HepG2 (cell line): ENCODE measurements at regions not wholly inside any gene's neighbourhood (a gene's known extent, or its start where the extent isn't known, plus 50 kb on each side); places are given as distances from the start of the nearest gene placed in this dataset.

ENCODE experiments used
- ATAC-seq: fragments of 200-7000 bp; cut with Tn5 transposase; 3 replicates; pipeline ENCODE4 v1.9.1; 2020; ENCODE audit warnings: mild to moderate bottlenecking, moderate library complexity
- BruUV-seq: library from RNA; stranded (reverse); fragments of 400-500 nt; replicated peaks from 2 replicates; lab custom pipeline; 2021; lab: Mats Ljungman, UMichigan
- CTCF ChIA-PET: fragments of 300-600 bp; formaldehyde crosslinking; extraction: SDS; loops from one replicate; lab custom pipeline; 2021; ENCODE audit warnings: low total read pairs, inconsistent platforms, low intra/inter-chr PET ratio; lab: Yijun Ruan, JAX
- POLR2A ChIA-PET: fragments of 350-600 bp; sonication (Branson Sonifier 250); formaldehyde crosslinking; loops from one replicate; lab custom pipeline; 2020; ENCODE audit warnings: antibody characterized with exemption, inconsistent platforms; lab: Yijun Ruan, JAX
- DNase-seq: peaks from one replicate; pipeline ENCODE4 v3.0.0-alpha.2; 2015; ENCODE audit warnings: low spot score
- FAIRE-seq: peaks from 3 replicates; lab custom pipeline; 2011; peaks lifted over from hg19 to GRCh38; lab: Jason Lieb, UNC
- H2AFZ ChIP-seq: one replicate; pipeline ENCODE4 v1.6.1; 2011; ENCODE audit warnings: low read length, inconsistent platforms
- H3K27ac ChIP-seq: fragments of 300-600 bp; 3 replicates; pipeline ENCODE4 v1.8.0; 2011; ENCODE audit warnings: mixed run types, mild to moderate bottlenecking, mixed read lengths, low read length, inconsistent platforms; ENCODE audit not compliant: insufficient read depth; ENCODE audit errors: extremely low read length
- H3K27me3 ChIP-seq, 2 experiments: fragments of 200-600 bp in 1 of 2; 2 replicates in 1 of 2; 3 replicates in 1 of 2; pipeline versions ENCODE4 v1.6.0 to v1.8.0; 2011; ENCODE audit warnings: low read length in 2 of 2, mild to moderate bottlenecking in 2 of 2, moderate library complexity in 2 of 2, inconsistent platforms in 1 of 2; ENCODE audit not compliant: insufficient read depth in 2 of 2, control insufficient read depth in 1 of 2
- H3K36me3 ChIP-seq, 2 experiments: fragments of 200-600 bp in 1 of 2; replicated peaks in 1 of 2; 2 replicates in 1 of 2; 3 replicates in 1 of 2; pipeline versions ENCODE4 v1.5.1 to v1.8.0; 2011; ENCODE audit warnings: low read length in 2 of 2, inconsistent platforms in 1 of 2; ENCODE audit not compliant: insufficient read depth in 2 of 2, control insufficient read depth in 1 of 2
- H3K4me1 ChIP-seq: 2 replicates; pipeline ENCODE4 v1.5.1; 2012; ENCODE audit warnings: low read length, inconsistent platforms; ENCODE audit not compliant: insufficient read depth
- H3K4me2 ChIP-seq: 2 replicates; pipeline ENCODE4 v1.6.0; 2011; ENCODE audit warnings: low read depth, low read length, inconsistent platforms
- H3K4me3 ChIP-seq, 3 experiments: fragments of 200-600 bp in 1 of 3; sonication (generic), shearing (Covaris generic) in 1 of 3; replicated peaks in 1 of 3; 2 replicates each; pipeline ENCODE4 v1.5.1; 2011 to 2016; ENCODE audit warnings: low read length in 3 of 3, inconsistent platforms in 2 of 3, low read depth in 2 of 3, mild to moderate bottlenecking in 2 of 3, control low read depth in 1 of 3, mixed read lengths in 1 of 3; ENCODE audit not compliant: insufficient read depth in 1 of 3
- H3K79me2 ChIP-seq: one replicate; pipeline ENCODE4 v1.6.1; 2011; ENCODE audit warnings: low read length, inconsistent platforms; ENCODE audit not compliant: insufficient read depth
- H3K9ac ChIP-seq: 2 replicates; pipeline ENCODE4 v1.6.0; 2011; ENCODE audit warnings: mild to moderate bottlenecking, low read depth, low read length, inconsistent platforms; ENCODE audit not compliant: insufficient read depth
- H3K9me3 ChIP-seq: 2 replicates; pipeline ENCODE4 v1.5.1; 2012; ENCODE audit warnings: mild to moderate bottlenecking, low read length
- H4K20me1 ChIP-seq: 2 replicates; pipeline ENCODE4 v1.6.0; 2011; ENCODE audit warnings: inconsistent platforms, mild to moderate bottlenecking, low read length, moderate library complexity; ENCODE audit not compliant: insufficient read depth
- ATF3 ChIP-seq: sonication (generic); formaldehyde crosslinking; IDR thresholded peaks from 2 replicates; pipeline ENCODE4 v1.4.0; 2020; ENCODE audit warnings: missing genetic modification reagents
- BCL6 ChIP-seq: IDR thresholded peaks from 2 replicates; pipeline ENCODE4 v1.6.1; 2016; ENCODE audit warnings: missing genetic modification reagents, missing compliant biosample characterization
- JUND ChIP-seq: sonication (generic); formaldehyde crosslinking; IDR thresholded peaks from 2 replicates; pipeline ENCODE4 v1.8.0; 2022; ENCODE audit warnings: mild to moderate bottlenecking, missing genetic modification reagents
- NCOR1 ChIP-seq: fragments of 200-600 bp; sonication (generic); IDR thresholded peaks from 2 replicates; pipeline ENCODE4 v1.7.0; 2017; ENCODE audit warnings: antibody characterized with exemption, low read length, borderline replicate concordance
- NR3C1 ChIP-seq: sonication (generic); formaldehyde crosslinking; IDR thresholded peaks from 2 replicates; pipeline ENCODE4 v1.4.0; 2020; ENCODE audit warnings: missing genetic modification reagents
- SMAD9 ChIP-seq: sonication (generic); formaldehyde crosslinking; IDR thresholded peaks from 2 replicates; pipeline ENCODE4 v1.5.1; 2020; ENCODE audit warnings: mild to moderate bottlenecking, missing genetic modification reagents
- ZFP82 ChIP-seq: sonication (generic); formaldehyde crosslinking; IDR thresholded peaks from 2 replicates; pipeline ENCODE4 v1.5.1; 2020; ENCODE audit warnings: mild to moderate bottlenecking, missing genetic modification reagents, borderline replicate concordance
- ZNF446 ChIP-seq: sonication (generic); formaldehyde crosslinking; IDR thresholded peaks from 2 replicates; pipeline ENCODE4 v1.5.0; 2020; ENCODE audit warnings: mild to moderate bottlenecking, missing genetic modification reagents
- ZNF75D ChIP-seq: sonication (generic); formaldehyde crosslinking; IDR thresholded peaks from 2 replicates; pipeline ENCODE4 v1.8.1; 2023; ENCODE audit warnings: missing genetic modification reagents, mild to moderate bottlenecking, borderline replicate concordance
- ZSCAN29 ChIP-seq: sonication (generic); formaldehyde crosslinking; conservative IDR thresholded peaks from 2 replicates; pipeline ENCODE4 v1.4.0; 2020; ENCODE audit warnings: mild to moderate bottlenecking, missing genetic modification reagents
- ZZZ3 ChIP-seq: sonication (generic); formaldehyde crosslinking; IDR thresholded peaks from 2 replicates; pipeline ENCODE4 v1.4.0; 2020; ENCODE audit warnings: missing genetic modification reagents, mild to moderate bottlenecking, borderline replicate concordance
- whole genome bisulfite sequencing: methylation state at CpG from one replicate; pipeline ENCODE4 v1.1.6; 2017; ENCODE audit warnings: low lambda C conversion rate; 5-methylcytosine and 5-hydroxymethylcytosine counted together
- in situ Hi-C: cut with HindIII; loops from 2 replicates; pipeline ENCODE4 v1.10.0; 2017; ENCODE audit warnings: low pct_unique_long_range_greater_than_20kb; ENCODE audit not compliant: extremely low pct_ligation_motif_present
- intact Hi-C: fragments of 100-400 bp; cut with micrococcal nuclease; formaldehyde crosslinking; loops from one replicate; pipeline ENCODE4 v1.10.0; 2022; ENCODE audit not compliant: unreplicated experiment

- DNase-seq: no peak
- POLR2A ChIA-PET: no interaction called here
- no peak overlapping the region for H3K4me3 ChIP-seq
- H3K36me3 ChIP-seq: no peaks in the 10 kb centered on the region
- TF ChIP-seq SMAD9 (CRISPR knock-in tag) (no peak), NR3C1 (CRISPR knock-in tag) (no peak)
- TF ChIP-seq, all 625 proteins: peak for 0
- H3K79me2 ChIP-seq: no peaks in the 10 kb centered on the region
- CTCF ChIA-PET: no interaction called here
- no peak overlapping the region for H3K4me2 ChIP-seq
- in situ Hi-C loops (no loop called here), intact Hi-C loops (no loop called here)
- no TSS peak for BruUV-seq
- H4K20me1 ChIP-seq: no peaks in the 10 kb centered on the region
- no peak overlapping the region for H3K27ac ChIP-seq
- FAIRE-seq (no peak), ATAC-seq (no peak)
- H2AFZ ChIP-seq: no peak overlapping the region
- no peaks in the 10 kb centered on the region for H3K9me3 ChIP-seq
- 31% methylated on average over 3 of the region's 3 CpGs for WGBS
- H3K4me1 ChIP-seq: no peaks in the 10 kb centered on the region
- H3K27me3 ChIP-seq: no peaks in the 10 kb centered on the region
- no peak overlapping the region for H3K9ac ChIP-seq
These were observed 564.3 kb upstream of the MARCKS start for GRCh38 chr6:113292646-113293422.

GRCh38 chr6:113293423-113293740, 563.8 kb upstream of the MARCKS start:
- no peaks in the 10 kb centered on the region for H3K9me3 ChIP-seq
- no peak overlapping the region for H3K27ac ChIP-seq
- H4K20me1 ChIP-seq: no peaks in the 10 kb centered on the region
- in situ Hi-C loops: no loop called here
- ChIA-PET CTCF (no interaction called here), POLR2A (no interaction called here)
- no peak for FAIRE-seq
- H3K4me2 ChIP-seq: no peak overlapping the region
- no peak overlapping the region for H2AFZ ChIP-seq
- H3K9ac ChIP-seq: no peak overlapping the region
- BruUV-seq: no TSS peak
- intact Hi-C loops: no loop called here
- no peaks in the 10 kb centered on the region for H3K79me2 ChIP-seq
- no peak overlapping the region for H3K4me3 ChIP-seq
- no peaks in the 10 kb centered on the region for H3K4me1 ChIP-seq
- TF ChIP-seq ZFP82 (CRISPR knock-in tag): no peak
- TF ChIP-seq ZZZ3 (CRISPR knock-in tag): no peak
- no peak for TF ChIP-seq ZNF446 (CRISPR knock-in tag)
- no peak for TF ChIP-seq ATF3 (CRISPR knock-in tag)
- no peak for TF ChIP-seq BCL6 (CRISPR knock-in tag)
- TF ChIP-seq NCOR1: no peak
- TF ChIP-seq ZNF75D: no peak
- TF ChIP-seq JUND (CRISPR knock-in tag): no peak
- no peak for TF ChIP-seq ZSCAN29 (CRISPR knock-in tag)
- no peaks in the 10 kb centered on the region for H3K27me3 ChIP-seq
- no peak for DNase-seq
- no peaks in the 10 kb centered on the region for H3K36me3 ChIP-seq
- no peak for ATAC-seq
